ENCODE measurements at regions not wholly inside any gene's neighbourhood (a gene's known extent, or its start where the extent isn't known, plus 50 kb on each side); places are given as distances from the start of the nearest gene placed in this dataset.

DNA sequence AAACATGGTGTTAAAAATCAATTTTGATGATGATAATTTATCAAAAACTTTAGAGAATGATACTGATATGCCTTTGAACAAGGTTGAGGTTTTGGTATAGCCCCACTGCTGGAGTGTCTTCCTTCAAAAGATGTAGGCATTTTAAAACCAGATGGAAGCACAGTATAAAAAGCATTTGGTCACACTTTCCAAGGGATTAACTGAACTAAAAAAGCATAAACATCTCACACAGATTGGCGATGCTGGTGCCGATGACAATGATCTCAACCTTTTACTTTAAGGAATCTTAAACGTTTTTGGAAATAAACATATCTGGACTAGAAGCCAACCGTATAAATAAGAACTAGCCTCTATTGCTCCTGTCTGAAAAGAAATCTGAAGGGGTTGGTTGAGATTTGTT lies 488.4 kb downstream of the ENC1 start:
- TF ChIP-seq CTCF (tag by site-specific recombination; IDR thresholded peaks at IDR 0.05) (no peak), ZBTB1 (tag by site-specific recombination; IDR thresholded peaks at IDR 0.05) (no peak), TCF7L2 (IDR thresholded peaks at IDR 0.05; ENCODE audit: borderline replicate concordance, low read depth, low read length) (no peak), ZNF132 (tag by site-specific recombination; IDR thresholded peaks at IDR 0.05; ENCODE audit: borderline replicate concordance) (no peak), IKZF3 (tag by site-specific recombination; IDR thresholded peaks at IDR 0.05) (no peak), REST (tag by site-specific recombination; IDR thresholded peaks at IDR 0.05) (no peak), ZNF549 (tag by site-specific recombination; IDR thresholded peaks at IDR 0.05) (no peak), YY1 (tag by site-specific recombination; IDR thresholded peaks at IDR 0.05) (no peak), ZNF768 (tag by site-specific recombination; IDR thresholded peaks at IDR 0.05) (no peak), ZNF146 (tag by site-specific recombination; IDR thresholded peaks at IDR 0.05) (no peak)

Measured in HEK293 (cell line).